ENCODE measurements at regions not wholly inside any gene's neighbourhood (a gene's known extent, or its start where the extent isn't known, plus 50 kb on each side); places are given as distances from the start of the nearest gene placed in this dataset.
A peak's percentile ranks its signal among the peaks of the same experiment; 100 is the strongest.

DNA sequence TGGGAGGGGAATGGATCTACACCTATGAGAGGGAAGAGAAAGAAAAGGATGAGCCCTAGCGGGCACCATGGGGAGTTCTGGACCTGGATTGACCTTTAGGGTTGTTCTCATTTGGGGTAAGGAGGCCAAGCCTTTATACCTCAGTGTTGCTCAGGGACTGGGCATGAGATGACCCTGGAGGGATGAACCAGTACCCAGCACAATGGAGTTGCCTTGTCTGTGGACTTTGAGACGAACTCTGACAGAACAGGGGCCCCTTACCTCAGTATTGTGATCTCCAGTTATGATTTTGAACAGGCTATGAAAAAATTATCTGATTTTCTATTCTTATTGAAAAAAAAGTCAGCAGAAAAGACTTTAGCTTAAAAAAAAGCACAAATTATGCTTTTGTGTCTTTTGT lies 88.6 kb downstream of the FOXA2 start (continued):
- TF ChIP-seq, protein P1, sequence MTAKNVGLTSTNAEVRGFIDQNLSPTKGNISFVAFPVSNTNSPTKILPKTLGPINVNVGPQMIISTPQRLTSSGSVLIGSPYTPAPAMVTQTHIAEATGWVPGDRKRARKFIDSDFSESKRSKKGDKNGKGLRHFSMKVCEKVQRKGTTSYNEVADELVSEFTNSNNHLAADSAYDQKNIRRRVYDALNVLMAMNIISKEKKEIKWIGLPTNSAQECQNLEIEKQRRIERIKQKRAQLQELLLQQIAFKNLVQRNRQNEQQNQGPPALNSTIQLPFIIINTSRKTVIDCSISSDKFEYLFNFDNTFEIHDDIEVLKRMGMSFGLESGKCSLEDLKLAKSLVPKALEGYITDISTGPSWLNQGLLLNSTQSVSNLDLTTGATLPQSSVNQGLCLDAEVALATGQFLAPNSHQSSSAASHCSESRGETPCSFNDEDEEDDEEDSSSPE (CRISPR knock-in tag; IDR thresholded peaks at IDR 0.05), result no peak
- no peak; the same call in 1 of the 2 replicates for TF ChIP-seq ZNF383 (CRISPR knock-in tag; IDR thresholded peaks at IDR 0.05; ENCODE audit: borderline replicate concordance)
- 0 out of 2 replicates have a peak, but pooled peaks have one; percentile 41 for TF ChIP-seq ZBTB8A (CRISPR knock-in tag; IDR thresholded peaks at IDR 0.05; ENCODE audit: borderline replicate concordance, low read depth)
- 0 out of 2 replicates have a peak, but pooled peaks have one; percentile 43 for TF ChIP-seq SALL1 (CRISPR knock-in tag; IDR thresholded peaks at IDR 0.05)
- TF ChIP-seq GPN1 (CRISPR knock-in tag; IDR thresholded peaks at IDR 0.05; ENCODE audit: borderline replicate concordance), result no peak
- no peak for TF ChIP-seq NBN (conservative IDR thresholded peaks at IDR 0.05)
- TF ChIP-seq ZFP41 (CRISPR knock-in tag; IDR thresholded peaks at IDR 0.05; ENCODE audit: borderline replicate concordance), result no peak
- TF ChIP-seq RCOR2 (CRISPR knock-in tag; IDR thresholded peaks at IDR 0.05), result no peak
- no peak for TF ChIP-seq SP140L (CRISPR knock-in tag; IDR thresholded peaks at IDR 0.05; ENCODE audit: borderline replicate concordance)
- TF ChIP-seq FOXK1 (CRISPR knock-in tag; IDR thresholded peaks at IDR 0.05; ENCODE audit: borderline replicate concordance, low read depth), result no peak
- peak; percentile 82 for TF ChIP-seq ZNF644 (CRISPR knock-in tag; IDR thresholded peaks at IDR 0.05; ENCODE audit: low read depth)
- 0 out of 2 replicates have a peak, but pooled peaks have one; percentile 34 for TF ChIP-seq ZSCAN29 (CRISPR knock-in tag; conservative IDR thresholded peaks at IDR 0.05)
- TF ChIP-seq ARNTL (CRISPR knock-in tag; IDR thresholded peaks at IDR 0.05), result 0 out of 2 replicates have a peak, but pooled peaks have one; percentile 27
- 0 out of 2 replicates have a peak, but pooled peaks have one; percentile 42 for TF ChIP-seq POGZ (CRISPR knock-in tag; IDR thresholded peaks at IDR 0.05)
- TF ChIP-seq KLF16 (CRISPR knock-in tag; IDR thresholded peaks at IDR 0.05), result no peak
- no peak for TF ChIP-seq POLR2A (IDR thresholded peaks at IDR 0.05; ENCODE audit: insufficient read depth in 1 of 2, low read depth in 2 of 2, low read length in 2 of 2)
- TF ChIP-seq KDM5B (CRISPR knock-in tag; IDR thresholded peaks at IDR 0.05; ENCODE audit: borderline replicate concordance), result no peak
- 0 out of 2 replicates have a peak, but pooled peaks have one; percentile 20 for TF ChIP-seq NR2C2 (CRISPR knock-in tag; IDR thresholded peaks at IDR 0.05; ENCODE audit: borderline replicate concordance)
- no peak for TF ChIP-seq HMGXB3 (CRISPR knock-in tag; IDR thresholded peaks at IDR 0.05; ENCODE audit: borderline replicate concordance)
- no peak for TF ChIP-seq ZNF749 (CRISPR knock-in tag; IDR thresholded peaks at IDR 0.05; ENCODE audit: borderline replicate concordance)
- no peak for TF ChIP-seq ATF3 (CRISPR knock-in tag; IDR thresholded peaks at IDR 0.05)
- no peak for TF ChIP-seq ZMYM2 (CRISPR knock-in tag; IDR thresholded peaks at IDR 0.05)
- no peak for TF ChIP-seq WIZ (CRISPR knock-in tag; IDR thresholded peaks at IDR 0.05)
- no peak for TF ChIP-seq FOXK2 (IDR thresholded peaks at IDR 0.05)
- TF ChIP-seq ZSCAN21 (CRISPR knock-in tag; IDR thresholded peaks at IDR 0.05; ENCODE audit: borderline replicate concordance), result no peak
- TF ChIP-seq KDM4B (CRISPR knock-in tag; IDR thresholded peaks at IDR 0.05), result 0 out of 2 replicates have a peak, but pooled peaks have one; percentile 6
- no peak for TF ChIP-seq ARHGAP35 (CRISPR knock-in tag; IDR thresholded peaks at IDR 0.05; ENCODE audit: borderline replicate concordance)
- no peak for TF ChIP-seq ZKSCAN8 (CRISPR knock-in tag; IDR thresholded peaks at IDR 0.05; ENCODE audit: borderline replicate concordance)

Data from HepG2 (cell line).